GM23338 (cell line): ENCODE measurements at regions not wholly inside any gene's neighbourhood (a gene's known extent, or its start where the extent isn't known, plus 50 kb on each side); places are given as distances from the start of the nearest gene placed in this dataset.

ENCODE experiments used
- ATAC-seq: fragments of 200-7000 bp; cut with Tn5 transposase; 3 replicates; pipeline ENCODE4 v1.9.1; 2020
- DNase-seq: peaks from one replicate; pipeline ENCODE4 v3.0.0-alpha.2; 2015; ENCODE audit warnings: low spot score
- H2AFZ ChIP-seq: fragments of 200-600 bp; sonication (generic); 2 replicates; pipeline ENCODE4 v1.8.0; 2016; ENCODE audit warnings: antibody characterized with exemption, mild to moderate bottlenecking, moderate library complexity
- H3F3A ChIP-seq: fragments of 200-600 bp; sonication (generic); replicated peaks from 2 replicates; pipeline ENCODE4 v1.8.0; 2017; ENCODE audit warnings: antibody characterized with exemption, mixed run types, low read depth
- H3K27ac ChIP-seq: fragments of 200-600 bp; sonication (generic); 2 replicates; pipeline ENCODE4 v1.6.1; 2016; ENCODE audit warnings: low read depth
- H3K27me3 ChIP-seq: fragments of 200-600 bp; sonication (generic); 2 replicates; pipeline ENCODE4 v1.8.0; 2016; ENCODE audit warnings: mild to moderate bottlenecking, mixed run types, moderate library complexity; ENCODE audit not compliant: insufficient read depth
- H3K36me3 ChIP-seq: fragments of 200-600 bp; sonication (generic); 2 replicates; pipeline ENCODE4 v1.8.0; 2016; ENCODE audit warnings: mild to moderate bottlenecking; ENCODE audit not compliant: insufficient read depth
- H3K4me1 ChIP-seq: fragments of 200-600 bp; sonication (generic); 2 replicates; pipeline ENCODE4 v1.8.0; 2016; ENCODE audit warnings: mild to moderate bottlenecking, moderate library complexity; ENCODE audit not compliant: insufficient read depth
- H3K4me2 ChIP-seq: fragments of 200-600 bp; sonication (generic); 2 replicates; pipeline ENCODE4 v1.7.1; 2017; ENCODE audit warnings: mixed run types
- H3K4me3 ChIP-seq: fragments of 200-600 bp; sonication (generic); 2 replicates; pipeline ENCODE4 v1.6.1; 2016; ENCODE audit warnings: mixed run types
- H3K79me2 ChIP-seq: fragments of 200-600 bp; sonication (generic); replicated peaks from 2 replicates; pipeline ENCODE4 v1.8.0; 2017; ENCODE audit warnings: mild to moderate bottlenecking; ENCODE audit not compliant: insufficient read depth
- H3K9me2 ChIP-seq: fragments of 200-600 bp; sonication (generic); 2 replicates; pipeline ENCODE4 v1.8.0; 2017; ENCODE audit not compliant: insufficient read depth
- H4K20me1 ChIP-seq: fragments of 200-600 bp; sonication (generic); replicated peaks from 2 replicates; pipeline ENCODE4 v1.8.0; 2017; ENCODE audit warnings: mild to moderate bottlenecking; ENCODE audit not compliant: insufficient read depth
- H3K27ac Mint-ChIP-seq: 2 replicates; pipeline ENCODE4 v1.8.0; 2020; ENCODE audit warnings: inconsistent platforms, mild to moderate bottlenecking, moderate library complexity, mixed read lengths
- H3K27me3 Mint-ChIP-seq: 3 replicates; pipeline ENCODE4 v1.8.0; 2022; ENCODE audit warnings: low read depth, mild to moderate bottlenecking, moderate library complexity, mixed read lengths, inconsistent platforms; ENCODE audit not compliant: insufficient read depth, poor library complexity
- H3K36me3 Mint-ChIP-seq: 3 replicates; pipeline ENCODE4 v1.8.0; 2021; ENCODE audit warnings: low read depth, mild to moderate bottlenecking, inconsistent platforms, moderate library complexity, mixed read lengths
- H3K4me1 Mint-ChIP-seq: 3 replicates; pipeline ENCODE4 v1.8.0; 2020; ENCODE audit warnings: mild to moderate bottlenecking, inconsistent platforms, mixed read lengths
- H3K4me3 Mint-ChIP-seq: 3 replicates; pipeline ENCODE4 v1.8.0; 2021; ENCODE audit warnings: moderate library complexity, mild to moderate bottlenecking, inconsistent platforms, mixed read lengths
- H3K9me3 Mint-ChIP-seq: 3 replicates; pipeline ENCODE4 v1.8.0; 2020; ENCODE audit warnings: moderate library complexity, mild to moderate bottlenecking, inconsistent platforms, mixed read lengths
- CREB1 ChIP-seq: fragments of 250-450 bp; sonication (Bioruptor Pico); IDR thresholded peaks from 2 replicates; pipeline ENCODE4 v1.5.0; 2020; ENCODE audit warnings: low read depth, mild to moderate bottlenecking, moderate library complexity
- CTCF ChIP-seq, 2 experiments: fragments of 200-600 bp in 1 of 2; sonication (generic) in 1 of 2; conservative IDR thresholded peaks; 2 replicates each; pipeline versions ENCODE4 v1.5.1 to v1.6.1; 2016 to 2017; ENCODE audit warnings: antibody characterized with exemption in 2 of 2, low read depth in 2 of 2, mild to moderate bottlenecking in 2 of 2, moderate library complexity in 1 of 2
- ETS1 ChIP-seq: IDR thresholded peaks from 2 replicates; pipeline ENCODE4 v1.6.1; 2016; ENCODE audit warnings: antibody characterized with exemption
- EZH2phosphoT487 ChIP-seq: fragments of 200-600 bp; sonication (generic); IDR thresholded peaks from one replicate; pipeline ENCODE4 v1.8.1; 2018; ENCODE audit warnings: antibody characterized with exemption; ENCODE audit not compliant: unreplicated experiment
- JUNB ChIP-seq: IDR thresholded peaks from one replicate; pipeline ENCODE4 v1.6.1; 2016; ENCODE audit warnings: antibody characterized with exemption; ENCODE audit not compliant: unreplicated experiment
- NANOG ChIP-seq: IDR thresholded peaks from 2 replicates; pipeline ENCODE4 v1.6.1; 2016; ENCODE audit warnings: antibody characterized with exemption, borderline replicate concordance
- POLR2AphosphoS5 ChIP-seq: IDR thresholded peaks from 2 replicates; pipeline ENCODE4 v1.6.1; 2016; ENCODE audit warnings: antibody characterized with exemption, low read depth
- REST ChIP-seq: IDR thresholded peaks from one replicate; pipeline ENCODE4 v1.6.1; 2018; ENCODE audit warnings: antibody characterized with exemption; ENCODE audit not compliant: unreplicated experiment
- ZNF114 ChIP-seq: fragments of 250-450 bp; sonication (Bioruptor Pico); IDR thresholded peaks from 2 replicates; pipeline ENCODE4 v1.5.0; 2020; ENCODE audit warnings: mild to moderate bottlenecking, moderate library complexity
- ZNF331 ChIP-seq: fragments of 250-450 bp; sonication (Bioruptor Pico); IDR thresholded peaks from 2 replicates; pipeline ENCODE4 v1.5.0; 2020; ENCODE audit warnings: low read depth, mild to moderate bottlenecking, moderate library complexity
- ZNF462 ChIP-seq: fragments of 250-450 bp; sonication (Bioruptor Pico); IDR thresholded peaks from 2 replicates; pipeline ENCODE4 v1.5.0; 2020; ENCODE audit warnings: mild to moderate bottlenecking, moderate library complexity

GRCh38 chr18:52140986-52141385, 199.0 kb upstream of the DCC start (continued):
- TF ChIP-seq ZNF114 (CRISPR knock-in tag), result no peak
- no peak for TF ChIP-seq JUNB
- no peak for TF ChIP-seq POLR2AphosphoS5
- TF ChIP-seq NANOG, result no peak
- no peak for TF ChIP-seq EZH2phosphoT487
- no peak for TF ChIP-seq REST
- no peak for TF ChIP-seq CREB1 (CRISPR knock-in tag)
- TF ChIP-seq ZNF331 (CRISPR knock-in tag), result no peak

- Histone ChIP-seq H3K4me1 (no peaks in the 10 kb centered on the region), H3K9me2 (peaks cover 14% of the 10 kb centered on the region), H3K27me3 (no peaks in the 10 kb centered on the region), H3K4me2 (no peak overlapping the region), H3K27ac (no peak overlapping the region), H3K36me3 (no peaks in the 10 kb centered on the region), H3F3A (no peaks in the 10 kb centered on the region), H4K20me1 (no peaks in the 10 kb centered on the region), H3K79me2 (no peaks in the 10 kb centered on the region), H3K4me3 (no peak overlapping the region), H2AFZ (no peak overlapping the region)
- H3K4me1 Mint-ChIP-seq, result no peaks in the 10 kb centered on the region
- DNase-seq (no peak), ATAC-seq (no peak)
- no peaks in the 10 kb centered on the region for H3K27me3 Mint-ChIP-seq
- H3K27ac Mint-ChIP-seq, result no peak overlapping the region
- peaks cover 4% of the 10 kb centered on the region; the same call in 2 of the 3 replicates for H3K9me3 Mint-ChIP-seq
- 0 out of 3 replicates have a peak, but pooled peaks cover 2% of the 10 kb centered on the region for H3K36me3 Mint-ChIP-seq
- no peak overlapping the region for H3K4me3 Mint-ChIP-seq
- TF ChIP-seq CTCF (conservative IDR thresholded peaks at IDR 0.05; ENCODE audit: low read depth in 2 of 2) (no peak), POLR2AphosphoS5 (no peak), EZH2phosphoT487 (no peak), NANOG (no peak), ZNF331 (CRISPR knock-in tag) (no peak), ZNF462 (no peak), ETS1 (no peak), JUNB (no peak)
Measured at GRCh38 chr18:52150050-52150449, 189.9 kb upstream of the DCC start.
